HG03520 (cell line): ENCODE measurements at regions not wholly inside any gene's neighbourhood (a gene's known extent, or its start where the extent isn't known, plus 50 kb on each side); places are given as distances from the start of the nearest gene placed in this dataset.

ENCODE experiments used
- ATAC-seq: cut with Tn5 transposase; IDR thresholded peaks from one replicate; pipeline ENCODE4 v1.9.1; 2021; ENCODE audit warnings: mild to moderate bottlenecking, moderate library complexity; ENCODE audit not compliant: unreplicated experiment

- no peak for ATAC-seq
These were observed 437.2 kb upstream of the HS6ST1 start for GRCh38 chr2:128755695-128756364.

- ATAC-seq = no peak
These were observed 437.7 kb upstream of the HS6ST1 start for GRCh38 chr2:128756365-128756717.

DNA sequence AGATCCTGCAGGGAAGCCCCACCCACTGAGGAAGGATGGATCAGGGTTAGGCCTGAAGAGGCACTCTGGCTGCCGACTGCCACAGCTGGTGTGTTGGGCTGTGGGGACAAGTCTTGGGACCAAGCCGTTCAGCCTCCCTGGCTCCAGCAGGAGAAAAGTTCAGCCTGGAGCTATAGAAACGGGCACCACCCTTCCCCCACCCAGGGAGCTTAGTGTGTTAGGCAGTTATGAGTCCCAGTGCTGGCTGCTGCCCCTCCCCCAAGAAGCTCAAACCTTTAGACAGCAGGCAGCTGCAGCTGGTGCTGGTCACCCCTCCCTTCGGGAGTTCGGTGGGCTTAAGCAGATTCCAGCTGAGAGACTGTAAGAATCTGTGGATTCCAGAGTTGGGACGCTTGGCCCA, 447.1 kb upstream of the HS6ST1 start:
- ATAC-seq = no peak

DNA sequence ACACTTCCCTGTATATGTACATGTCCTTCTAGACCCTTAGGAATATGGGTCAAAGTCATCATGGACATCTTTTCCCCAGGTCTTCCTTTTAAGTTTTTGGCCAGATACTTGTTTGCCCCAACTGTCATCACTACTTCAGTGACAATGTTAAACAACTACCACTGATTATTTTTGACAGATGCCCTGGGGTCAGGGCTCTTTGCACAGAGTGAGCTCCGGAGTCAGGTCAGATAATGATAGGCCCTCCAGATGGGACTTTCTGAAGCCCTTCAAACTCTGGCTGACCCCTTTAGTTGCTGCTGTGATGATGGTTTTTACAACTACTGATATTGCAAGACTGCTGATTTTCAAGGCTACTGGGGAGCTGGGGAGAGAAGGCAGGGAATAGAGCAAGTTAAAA, 449.4 kb upstream of the HS6ST1 start:
- ATAC-seq = no peak

DNA sequence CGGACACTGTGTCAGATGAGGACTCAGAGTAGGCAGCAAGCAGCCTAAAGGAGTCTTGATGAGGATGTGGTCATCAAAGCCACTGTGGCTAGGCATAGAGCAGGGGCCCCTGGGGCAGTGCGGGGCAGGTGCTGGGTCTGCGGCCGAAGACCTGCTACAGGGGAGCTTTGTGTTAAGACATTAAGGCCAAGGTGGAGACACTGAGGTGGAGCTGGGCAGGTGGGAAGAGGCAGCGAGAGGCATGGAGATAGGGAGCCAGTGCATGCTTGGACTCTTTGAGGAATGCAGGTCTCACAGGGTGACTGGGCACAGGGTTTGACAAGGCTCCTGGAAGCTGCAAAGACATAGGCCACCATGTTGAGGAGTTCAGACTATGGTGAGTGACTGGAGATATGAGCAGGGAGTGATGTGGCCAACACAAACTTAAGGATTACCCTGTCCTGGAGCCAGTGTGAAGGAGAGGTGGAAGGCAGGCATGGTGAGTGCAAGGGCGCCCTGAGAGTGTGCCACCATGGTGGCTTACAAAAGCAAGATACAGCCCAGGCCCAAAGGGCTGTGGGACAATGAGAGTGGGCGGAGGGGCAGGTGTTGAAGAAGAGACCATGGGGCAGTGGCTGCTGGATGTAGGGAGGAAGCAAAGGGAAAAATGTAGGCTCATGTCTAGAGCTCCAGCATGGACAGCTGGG, 450.9 kb upstream of the HS6ST1 start:
- ATAC-seq = no peak

GRCh38 chr2:128770143-128771085, 451.7 kb upstream of the HS6ST1 start:
- ATAC-seq = no peak

DNA sequence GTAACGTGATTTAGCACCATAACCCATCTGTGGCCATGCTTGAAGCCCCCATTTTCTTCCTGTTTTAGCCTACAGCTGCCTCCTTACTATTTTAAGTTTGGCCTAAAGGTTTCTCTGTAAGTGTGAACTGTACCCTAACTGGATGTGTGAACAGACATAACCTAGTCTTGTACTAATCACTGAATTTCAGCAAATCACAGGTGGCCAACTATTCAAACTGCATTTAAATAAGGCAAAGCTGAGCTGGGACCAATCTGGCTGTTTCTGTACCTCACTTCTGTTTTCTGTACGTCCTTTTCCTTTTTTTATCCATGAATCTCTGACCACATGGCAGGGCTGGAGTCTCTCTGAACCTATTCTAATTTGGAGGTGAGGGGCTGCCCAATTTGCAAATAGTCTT, 452.7 kb upstream of the HS6ST1 start:
- ATAC-seq = no peak

DNA sequence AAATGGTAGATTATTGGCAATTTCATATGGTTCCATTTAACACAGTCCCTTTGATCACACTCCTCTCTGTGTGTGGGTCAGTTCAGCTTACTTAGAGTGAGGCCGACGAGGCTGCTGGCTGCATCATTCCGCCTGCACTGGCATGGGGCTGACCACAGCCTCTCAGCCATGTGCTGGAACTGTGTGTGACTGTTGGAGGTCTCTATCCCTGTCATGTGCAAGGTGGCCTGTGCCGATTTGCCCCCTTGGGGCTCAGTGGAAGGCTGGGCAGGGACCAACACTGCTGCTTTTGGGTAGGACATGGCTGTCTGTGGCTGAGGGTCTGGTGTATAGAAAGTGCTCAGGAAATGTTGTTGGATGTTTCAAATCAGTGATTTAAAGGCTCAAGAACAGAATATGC, 454.0 kb upstream of the HS6ST1 start:
- no peak for ATAC-seq

GRCh38 chr2:128773641-128774319, 455.1 kb upstream of the HS6ST1 start:
- no peak for ATAC-seq

DNA sequence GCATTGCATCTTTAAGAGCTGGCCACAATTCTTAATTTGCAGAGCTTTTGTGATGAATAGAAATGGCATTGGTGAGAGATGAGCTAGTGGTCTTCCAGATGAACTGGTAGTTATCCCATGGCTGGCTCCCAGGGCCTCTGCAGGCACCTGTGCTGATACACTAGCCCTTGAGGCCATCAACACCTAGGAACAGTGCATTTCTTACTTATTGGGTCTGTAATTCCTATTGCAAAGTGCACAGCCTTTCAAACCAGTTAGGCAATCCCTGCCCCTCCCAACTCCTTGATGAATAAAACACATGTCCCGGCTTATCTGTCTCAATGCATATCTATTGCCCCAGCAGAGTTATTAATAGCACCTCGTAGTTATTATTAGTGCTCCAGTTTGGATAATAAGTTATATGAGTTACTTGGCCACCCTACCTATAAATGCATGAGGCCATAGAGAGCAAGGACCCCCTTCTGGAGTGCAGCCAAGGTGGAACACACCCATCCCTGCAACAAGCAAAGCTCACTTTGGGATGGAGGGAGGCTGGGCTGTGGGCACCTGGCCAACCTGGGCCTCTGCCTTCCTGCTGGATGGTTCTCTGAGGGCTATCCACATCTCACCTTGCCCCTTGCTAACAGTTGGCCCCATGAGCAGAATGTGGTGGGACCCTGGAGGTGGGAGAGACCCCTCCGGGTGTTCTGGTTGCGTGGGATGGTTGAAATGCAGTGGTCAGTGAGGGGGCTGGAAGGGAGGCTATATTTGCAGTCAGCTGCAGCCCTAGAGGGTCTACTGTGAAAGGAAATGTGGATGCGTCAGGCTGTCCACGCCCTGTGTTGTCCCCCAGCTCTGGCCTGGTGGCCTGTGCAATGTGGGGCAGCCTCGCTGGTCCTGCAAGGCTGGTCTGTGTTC, 455.9 kb upstream of the HS6ST1 start:
- no peak for ATAC-seq

DNA sequence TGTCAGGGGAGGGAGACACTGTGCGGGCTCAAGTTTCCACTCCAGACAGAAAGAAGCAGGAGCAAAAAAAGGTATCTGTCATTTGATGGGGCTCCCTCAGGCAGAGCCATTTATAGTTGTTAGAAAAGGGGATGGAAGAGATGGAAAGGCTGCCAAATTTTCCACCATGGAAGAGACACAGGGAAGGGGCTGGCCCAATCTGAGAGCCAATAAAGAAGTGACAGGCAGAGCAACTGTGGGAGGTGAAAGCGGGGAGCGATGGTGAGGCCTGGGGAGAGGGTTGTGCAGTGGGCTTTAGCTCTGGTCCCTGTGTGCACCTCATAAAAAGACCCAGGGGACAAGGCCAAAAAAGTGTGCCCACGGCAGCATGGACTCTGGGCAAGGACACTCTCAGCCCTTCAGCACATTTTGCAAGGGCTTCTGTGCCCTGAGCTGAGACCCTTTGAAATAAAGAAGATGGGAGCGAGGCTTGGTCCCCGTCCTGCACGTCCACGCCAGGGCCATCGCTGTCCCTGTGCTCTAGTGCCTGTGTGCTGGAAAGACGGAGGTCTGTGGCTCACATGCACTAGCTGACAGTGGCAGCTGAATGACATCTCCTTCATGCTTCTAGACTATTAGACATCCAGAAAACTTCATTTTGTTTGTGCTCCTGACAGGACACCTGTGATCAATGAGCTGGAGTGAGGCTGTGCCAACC, 456.7 kb upstream of the HS6ST1 start:
- no peak for ATAC-seq

DNA sequence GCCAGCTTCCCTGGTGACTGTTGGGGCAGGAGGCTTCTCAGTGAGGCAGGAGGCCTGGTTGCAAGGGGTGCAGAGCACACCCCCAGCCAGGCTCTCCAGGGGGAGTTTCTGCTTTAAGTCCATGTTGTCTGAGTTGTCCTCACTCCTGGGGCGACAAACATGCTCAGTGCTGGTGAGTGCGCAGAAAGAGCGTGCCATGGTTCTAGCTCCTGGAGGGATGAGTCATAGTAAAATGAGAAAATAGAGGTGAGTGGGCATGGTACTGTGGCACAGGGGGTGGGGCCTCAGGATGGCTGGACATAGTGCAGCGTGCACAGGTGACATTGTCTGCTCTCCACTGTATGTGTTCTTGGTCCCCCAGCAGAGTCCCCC, 457.2 kb upstream of the HS6ST1 start:
- no peak for ATAC-seq

GRCh38 chr2:128776461-128777195, 458.0 kb upstream of the HS6ST1 start:
- ATAC-seq = no peak

DNA sequence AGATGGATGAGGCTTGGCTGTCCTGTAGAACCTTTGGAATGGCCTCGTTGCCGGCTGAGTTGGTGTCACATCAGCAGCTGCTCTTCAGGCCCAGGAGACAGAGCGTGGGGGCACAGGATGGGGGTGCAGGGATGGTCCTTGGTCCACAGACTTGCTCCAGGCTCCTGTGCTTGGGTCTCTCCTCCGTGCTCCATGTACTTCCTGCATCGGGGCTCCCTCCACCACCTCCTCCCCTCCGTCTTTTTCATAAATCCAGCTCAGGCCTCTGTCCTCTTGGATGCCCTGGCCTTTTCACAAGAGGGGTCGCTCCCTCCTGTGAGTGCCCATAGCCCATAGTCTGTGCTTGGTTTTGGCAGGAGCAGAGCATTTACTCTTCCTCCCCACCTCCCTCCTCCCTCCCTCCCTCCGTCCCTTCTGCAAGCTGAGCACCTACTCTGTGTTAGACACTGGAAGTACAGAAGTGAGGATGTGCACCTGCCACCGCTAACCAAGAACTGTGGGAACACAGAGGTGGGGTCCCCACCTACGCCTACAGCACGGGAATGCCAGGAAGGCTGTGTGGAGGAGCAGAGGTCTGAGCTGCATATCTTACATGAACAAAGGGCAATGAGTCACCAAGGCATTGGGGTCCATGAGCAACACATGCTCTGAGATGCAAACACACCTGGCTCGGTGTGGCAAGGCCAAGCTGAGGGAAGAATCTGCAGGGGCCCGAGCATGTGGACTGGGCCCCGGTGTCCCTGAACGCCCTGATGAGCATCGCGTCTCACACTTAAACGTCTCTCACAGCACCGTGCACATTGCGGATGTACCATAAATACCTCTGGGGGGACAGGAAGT, 458.7 kb upstream of the HS6ST1 start:
- ATAC-seq = no peak

DNA sequence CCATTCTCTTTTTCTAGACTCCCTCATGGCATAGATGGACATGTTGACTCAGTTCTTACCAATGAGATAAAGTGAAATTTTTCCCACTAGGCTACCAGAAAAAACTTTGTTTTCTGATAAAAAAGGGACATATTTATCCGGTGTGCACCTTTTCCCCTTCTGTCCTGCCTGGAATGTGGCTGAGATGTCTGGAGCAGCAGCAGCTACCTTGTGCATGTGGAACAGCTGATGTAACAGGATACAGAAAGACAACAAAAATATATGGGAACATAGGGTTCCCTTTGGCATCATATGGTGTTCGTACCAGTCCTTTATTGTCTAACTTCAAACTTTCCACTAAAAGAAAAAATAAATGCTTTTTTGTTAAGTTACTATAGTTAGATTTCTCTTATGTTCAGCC, 460.2 kb upstream of the HS6ST1 start:
- no peak for ATAC-seq

DNA sequence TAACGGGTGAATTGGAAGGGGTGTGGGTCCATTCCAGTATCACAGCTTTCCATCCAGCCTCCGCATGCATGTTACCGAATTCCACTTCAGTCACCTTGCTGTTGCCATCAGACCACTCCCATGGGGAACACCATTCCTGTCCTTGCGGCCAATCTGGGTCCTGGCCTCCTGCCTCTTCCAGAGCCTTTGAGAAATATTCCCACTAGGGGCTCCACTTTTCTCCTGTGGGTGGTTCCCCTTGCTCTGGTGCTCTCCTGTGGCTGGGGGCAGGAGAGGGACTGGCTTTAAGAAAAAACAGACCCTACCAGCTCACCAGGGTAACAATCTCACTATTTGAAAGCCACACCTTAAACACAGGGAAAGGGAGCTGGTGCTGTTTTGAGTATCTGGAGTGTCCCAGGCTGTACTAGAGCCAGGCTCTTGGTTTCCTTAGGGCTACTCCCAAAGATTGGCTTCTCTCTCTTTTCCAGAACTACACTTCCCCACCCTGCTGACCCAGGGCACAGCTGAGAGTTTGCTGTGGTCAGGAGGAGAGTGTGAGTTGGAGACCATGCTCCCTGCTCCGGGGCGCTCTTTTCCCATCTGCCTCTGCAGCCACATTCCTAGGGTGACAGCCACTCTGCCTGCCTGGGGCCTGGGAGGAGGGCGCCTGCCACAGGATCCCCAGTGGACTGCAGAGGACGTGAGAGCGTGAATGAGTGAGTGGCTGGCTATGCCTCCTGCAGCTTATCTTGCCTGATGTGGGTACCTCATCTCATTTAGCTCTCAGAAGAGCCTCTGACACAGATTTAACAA, 460.8 kb upstream of the HS6ST1 start:
- ATAC-seq = no peak

DNA sequence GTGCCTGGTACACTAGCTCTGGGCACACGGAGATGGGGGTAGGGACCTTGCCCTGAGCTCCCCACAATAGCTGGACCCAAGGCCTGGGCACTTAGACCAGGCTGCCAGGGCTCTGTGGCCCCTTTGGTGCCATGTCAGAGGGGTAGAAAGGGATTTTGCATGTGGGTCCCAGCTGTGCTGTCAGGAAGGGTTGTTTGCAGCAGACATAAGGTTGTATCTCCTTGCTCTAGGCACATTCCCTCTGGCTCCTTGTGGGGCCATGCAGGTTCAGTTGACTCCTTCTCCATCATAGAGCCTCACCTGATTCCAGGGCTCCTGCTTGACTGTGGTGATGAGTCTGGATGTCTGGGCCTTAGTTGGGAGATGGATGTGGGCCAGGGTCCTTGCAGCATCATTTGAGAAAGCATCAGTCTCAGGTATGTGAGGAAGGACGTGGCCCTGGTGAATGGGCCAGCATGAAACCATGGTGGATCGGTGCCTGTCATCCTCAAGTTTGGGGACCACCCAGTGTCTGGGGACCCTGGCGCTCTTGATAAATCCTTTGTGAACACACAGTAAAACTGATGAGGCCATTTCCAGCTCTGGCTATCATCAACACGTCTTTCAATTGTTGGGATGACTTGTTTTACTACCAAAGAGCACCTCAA, 461.9 kb upstream of the HS6ST1 start:
- ATAC-seq = no peak
